ENCODE measurements at regions not wholly inside any gene's neighbourhood (a gene's known extent, or its start where the extent isn't known, plus 50 kb on each side); places are given as distances from the start of the nearest gene placed in this dataset.
A peak's percentile ranks its signal among the peaks of the same experiment; 100 is the strongest.

DNA sequence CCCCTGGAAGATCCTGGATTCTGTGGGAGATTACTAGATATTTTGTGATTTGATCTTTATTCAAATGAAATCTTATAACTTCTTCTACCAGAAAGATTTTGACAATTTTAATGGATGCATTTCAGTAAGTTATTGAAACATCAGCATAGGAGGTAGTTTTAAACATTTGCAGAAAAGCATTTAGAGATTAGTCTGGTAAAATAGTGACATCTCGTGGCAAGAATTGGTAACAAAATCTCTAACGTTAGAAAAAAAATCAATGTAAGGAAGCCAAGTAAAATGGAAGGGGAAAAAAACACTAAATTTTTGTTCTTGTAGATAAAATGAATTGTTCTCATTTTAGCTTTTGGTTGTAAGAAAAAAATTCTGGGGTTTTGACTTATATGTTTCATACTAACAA is 73.3 kb downstream of the TASL start:
- peak; percentile 24 for DNase-seq (ENCODE audit: low spot score)

DNA sequence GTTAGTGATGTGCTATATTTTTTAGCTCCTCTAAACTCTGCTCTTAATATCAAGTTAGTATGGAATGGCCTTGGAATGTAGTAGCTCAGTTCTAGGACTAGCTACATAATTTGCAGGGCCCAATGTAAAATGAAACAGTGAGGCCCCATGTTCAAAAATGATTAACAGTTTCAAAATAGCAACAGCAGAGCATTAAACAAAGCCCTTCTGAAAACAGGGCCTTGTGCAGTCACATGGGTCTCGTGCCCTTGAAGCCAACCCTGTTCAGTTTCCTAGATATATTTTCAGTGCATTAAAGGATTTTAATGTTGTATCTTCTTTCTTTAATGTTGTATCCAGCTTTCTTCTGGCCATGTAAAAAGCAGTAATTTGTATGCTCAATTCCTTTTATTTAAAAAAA is 82.1 kb downstream of the TASL start:
- DNase-seq (ENCODE audit: low spot score): no peak

- no peak for DNase-seq (ENCODE audit: low spot score)
Measured at GRCh38 chrX:30493348-30493747, 84.2 kb downstream of the TASL start.

DNA sequence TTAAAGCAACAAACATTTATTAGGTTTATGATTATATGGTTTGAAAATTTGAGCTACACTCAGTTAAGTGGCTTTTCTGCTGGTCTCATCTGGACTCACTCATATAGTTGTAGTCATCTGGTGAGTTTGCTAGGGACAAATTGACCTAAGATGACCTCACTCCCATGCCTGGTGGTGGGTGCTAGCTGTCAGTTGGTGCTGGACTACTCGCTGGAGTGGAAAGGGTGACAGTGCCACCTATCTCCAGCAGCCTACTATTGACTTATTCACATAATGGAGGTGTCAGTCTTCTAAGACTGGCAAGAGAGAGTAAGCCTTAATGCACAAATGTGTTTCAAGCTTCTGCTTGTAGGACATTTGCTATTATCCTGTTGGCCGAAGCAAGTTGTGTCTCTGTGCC is 88.2 kb downstream of the TASL start:
- no peak for DNase-seq (ENCODE audit: low spot score)

GRCh38 chrX:30488092-30488491 is 89.5 kb downstream of the TASL start:
- no peak for DNase-seq (ENCODE audit: low spot score)

GRCh38 chrX:30483996-30484395 is 93.6 kb downstream of the TASL start:
- no peak for DNase-seq (ENCODE audit: low spot score)

DNA sequence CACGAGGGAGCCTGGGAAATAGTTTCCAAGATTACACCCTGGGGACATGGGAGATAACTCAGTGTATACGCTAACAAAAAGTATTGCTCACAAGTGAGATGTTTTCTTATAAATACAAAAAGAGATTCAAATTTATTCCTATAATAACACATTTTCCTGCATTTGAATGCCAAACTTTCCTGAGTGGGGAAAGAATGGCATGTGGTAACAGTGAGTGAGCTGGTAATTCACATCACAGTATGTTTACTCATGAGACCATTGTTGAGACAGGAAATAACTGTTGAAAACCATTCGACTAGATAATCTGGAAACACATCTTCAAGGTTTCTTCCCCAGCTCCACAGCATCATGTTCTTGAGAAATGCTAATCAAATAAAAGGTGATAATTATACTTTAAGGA is 109.1 kb downstream of the TASL start:
- DNase-seq (ENCODE audit: low spot score): no peak

All from LoVo (cell line).